ENCODE measurements at regions not wholly inside any gene's neighbourhood (a gene's known extent, or its start where the extent isn't known, plus 50 kb on each side); places are given as distances from the start of the nearest gene placed in this dataset.

DNA sequence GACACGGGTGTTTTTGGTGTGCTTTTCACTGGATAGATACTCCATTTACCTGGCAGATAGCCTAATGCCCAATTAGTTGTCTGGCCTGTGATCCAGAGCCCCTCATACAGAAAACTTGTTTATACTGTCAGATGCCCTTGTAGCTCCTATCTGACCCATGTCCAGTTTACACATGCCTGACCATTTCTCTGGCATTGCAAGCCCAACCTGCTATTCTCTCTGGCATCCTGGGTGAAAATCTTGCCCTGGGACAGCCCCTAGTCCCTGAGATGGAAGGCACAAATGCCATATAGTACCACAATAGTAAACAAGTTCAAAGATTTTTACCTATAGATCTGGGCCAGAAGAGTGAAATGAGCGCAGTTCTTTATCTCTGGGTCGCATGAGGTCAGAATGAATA lies 212.6 kb downstream of the ZBBX start:
- Histone ChIP-seq H3K79me2 (replicated peaks; ENCODE audit: insufficient read depth, low read length) (no peaks in the 10 kb centered on the region), H3K9ac (ENCODE audit: low read length) (no peak overlapping the region), H3K9me3 (ENCODE audit: low read length) (no peaks in the 10 kb centered on the region), H4K20me1 (ENCODE audit: insufficient read depth) (no peaks in the 10 kb centered on the region), H3K27me3 (ENCODE audit: insufficient read depth, low read depth, low read length) (no peaks in the 10 kb centered on the region), H3F3A (ENCODE audit: insufficient read depth, low read length, poor library complexity, severe bottlenecking) (peaks cover 7% of the 10 kb centered on the region), H3K4me3 (ENCODE audit: low read length) (no peak overlapping the region), H3K4me2 (ENCODE audit: low read length) (no peak overlapping the region), H3K9me2 (ENCODE audit: insufficient read depth, low read length) (no peaks in the 10 kb centered on the region), H2AFZ (ENCODE audit: low read depth, low read length) (no peak overlapping the region), H3K36me3 (ENCODE audit: insufficient read depth, low read length) (no peaks in the 10 kb centered on the region), H3K27ac (ENCODE audit: low read length) (no peak overlapping the region)
- TF ChIP-seq, protein P1, sequence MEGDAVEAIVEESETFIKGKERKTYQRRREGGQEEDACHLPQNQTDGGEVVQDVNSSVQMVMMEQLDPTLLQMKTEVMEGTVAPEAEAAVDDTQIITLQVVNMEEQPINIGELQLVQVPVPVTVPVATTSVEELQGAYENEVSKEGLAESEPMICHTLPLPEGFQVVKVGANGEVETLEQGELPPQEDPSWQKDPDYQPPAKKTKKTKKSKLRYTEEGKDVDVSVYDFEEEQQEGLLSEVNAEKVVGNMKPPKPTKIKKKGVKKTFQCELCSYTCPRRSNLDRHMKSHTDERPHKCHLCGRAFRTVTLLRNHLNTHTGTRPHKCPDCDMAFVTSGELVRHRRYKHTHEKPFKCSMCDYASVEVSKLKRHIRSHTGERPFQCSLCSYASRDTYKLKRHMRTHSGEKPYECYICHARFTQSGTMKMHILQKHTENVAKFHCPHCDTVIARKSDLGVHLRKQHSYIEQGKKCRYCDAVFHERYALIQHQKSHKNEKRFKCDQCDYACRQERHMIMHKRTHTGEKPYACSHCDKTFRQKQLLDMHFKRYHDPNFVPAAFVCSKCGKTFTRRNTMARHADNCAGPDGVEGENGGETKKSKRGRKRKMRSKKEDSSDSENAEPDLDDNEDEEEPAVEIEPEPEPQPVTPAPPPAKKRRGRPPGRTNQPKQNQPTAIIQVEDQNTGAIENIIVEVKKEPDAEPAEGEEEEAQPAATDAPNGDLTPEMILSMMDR (IDR thresholded peaks at IDR 0.05; ENCODE audit: poor library complexity, severe bottlenecking), result no peak
- TF ChIP-seq, protein P2, sequence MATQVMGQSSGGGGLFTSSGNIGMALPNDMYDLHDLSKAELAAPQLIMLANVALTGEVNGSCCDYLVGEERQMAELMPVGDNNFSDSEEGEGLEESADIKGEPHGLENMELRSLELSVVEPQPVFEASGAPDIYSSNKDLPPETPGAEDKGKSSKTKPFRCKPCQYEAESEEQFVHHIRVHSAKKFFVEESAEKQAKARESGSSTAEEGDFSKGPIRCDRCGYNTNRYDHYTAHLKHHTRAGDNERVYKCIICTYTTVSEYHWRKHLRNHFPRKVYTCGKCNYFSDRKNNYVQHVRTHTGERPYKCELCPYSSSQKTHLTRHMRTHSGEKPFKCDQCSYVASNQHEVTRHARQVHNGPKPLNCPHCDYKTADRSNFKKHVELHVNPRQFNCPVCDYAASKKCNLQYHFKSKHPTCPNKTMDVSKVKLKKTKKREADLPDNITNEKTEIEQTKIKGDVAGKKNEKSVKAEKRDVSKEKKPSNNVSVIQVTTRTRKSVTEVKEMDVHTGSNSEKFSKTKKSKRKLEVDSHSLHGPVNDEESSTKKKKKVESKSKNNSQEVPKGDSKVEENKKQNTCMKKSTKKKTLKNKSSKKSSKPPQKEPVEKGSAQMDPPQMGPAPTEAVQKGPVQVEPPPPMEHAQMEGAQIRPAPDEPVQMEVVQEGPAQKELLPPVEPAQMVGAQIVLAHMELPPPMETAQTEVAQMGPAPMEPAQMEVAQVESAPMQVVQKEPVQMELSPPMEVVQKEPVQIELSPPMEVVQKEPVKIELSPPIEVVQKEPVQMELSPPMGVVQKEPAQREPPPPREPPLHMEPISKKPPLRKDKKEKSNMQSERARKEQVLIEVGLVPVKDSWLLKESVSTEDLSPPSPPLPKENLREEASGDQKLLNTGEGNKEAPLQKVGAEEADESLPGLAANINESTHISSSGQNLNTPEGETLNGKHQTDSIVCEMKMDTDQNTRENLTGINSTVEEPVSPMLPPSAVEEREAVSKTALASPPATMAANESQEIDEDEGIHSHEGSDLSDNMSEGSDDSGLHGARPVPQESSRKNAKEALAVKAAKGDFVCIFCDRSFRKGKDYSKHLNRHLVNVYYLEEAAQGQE (IDR thresholded peaks at IDR 0.05; ENCODE audit: borderline replicate concordance), result no peak
- TF ChIP-seq SMC3 (conservative IDR thresholded peaks at IDR 0.05; ENCODE audit: poor library complexity) (no peak), RAD21 (conservative IDR thresholded peaks at IDR 0.05) (no peak), POLR2AphosphoS5 (IDR thresholded peaks at IDR 0.05) (no peak), EZH2 (IDR thresholded peaks at IDR 0.05; ENCODE audit: borderline replicate concordance, insufficient read depth, low read length, poor library complexity, severe bottlenecking) (no peak), EP300 (conservative IDR thresholded peaks at IDR 0.05; ENCODE audit: poor library complexity, severe bottlenecking) (no peak), TAF1 (IDR thresholded peaks at IDR 0.05; ENCODE audit: low read depth) (no peak), MXI1 (conservative IDR thresholded peaks at IDR 0.05; ENCODE audit: poor library complexity, severe bottlenecking) (no peak)

DNA sequence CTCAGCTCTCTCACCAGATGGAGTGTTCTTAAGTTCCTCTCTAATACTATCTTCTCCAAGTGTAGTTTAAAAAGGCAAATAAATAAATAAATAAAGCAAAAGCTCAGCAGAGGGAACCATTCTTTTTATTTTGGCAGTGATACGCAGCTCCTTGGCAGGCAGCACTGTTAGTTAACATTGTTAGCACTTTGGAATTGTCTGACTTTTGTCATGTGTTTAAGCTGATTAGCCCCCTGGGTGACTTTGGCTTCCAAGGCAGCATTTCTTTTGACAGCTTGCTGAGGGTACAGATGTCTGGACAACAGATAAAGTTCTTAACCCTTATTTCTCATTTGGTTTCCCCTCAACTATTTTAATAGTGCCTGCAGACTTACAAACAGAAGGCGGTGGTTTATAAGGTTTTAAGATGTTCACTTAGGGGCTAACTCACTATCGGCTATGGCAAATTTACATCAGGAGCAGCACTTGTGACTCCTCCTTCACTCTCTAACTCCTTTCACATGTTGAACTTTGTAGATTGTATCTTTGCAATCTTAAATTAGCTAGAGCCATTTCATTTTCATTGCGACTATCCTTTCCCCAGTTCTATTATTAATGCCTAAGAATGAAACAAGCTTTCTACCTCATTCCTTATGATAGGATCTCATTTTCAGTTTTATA lies 213.4 kb downstream of the ZBBX start:
- Histone ChIP-seq H3K27me3 (ENCODE audit: insufficient read depth, low read depth, low read length) (no peaks in the 10 kb centered on the region), H3K4me3 (ENCODE audit: low read length) (peak overlapping the region; percentile 12), H3F3A (ENCODE audit: insufficient read depth, low read length, poor library complexity, severe bottlenecking) (peaks cover 7% of the 10 kb centered on the region), H3K9me3 (ENCODE audit: low read length) (no peaks in the 10 kb centered on the region), H2AFZ (ENCODE audit: low read depth, low read length) (no peak overlapping the region), H3K4me2 (ENCODE audit: low read length) (no peak overlapping the region), H3K27ac (ENCODE audit: low read length) (peak overlapping the region; percentile 19), H3K9me2 (ENCODE audit: insufficient read depth, low read length) (no peaks in the 10 kb centered on the region), H3K36me3 (ENCODE audit: insufficient read depth, low read length) (no peaks in the 10 kb centered on the region), H4K20me1 (ENCODE audit: insufficient read depth) (no peaks in the 10 kb centered on the region), H3K9ac (ENCODE audit: low read length) (no peak overlapping the region), H3K79me2 (replicated peaks; ENCODE audit: insufficient read depth, low read length) (no peaks in the 10 kb centered on the region)
- no peak for TF ChIP-seq POLR2AphosphoS5 (IDR thresholded peaks at IDR 0.05)
- no peak for TF ChIP-seq TAF1 (IDR thresholded peaks at IDR 0.05; ENCODE audit: low read depth)
- TF ChIP-seq EP300 (conservative IDR thresholded peaks at IDR 0.05; ENCODE audit: poor library complexity, severe bottlenecking), result no peak
- TF ChIP-seq, protein P2 (IDR thresholded peaks at IDR 0.05; ENCODE audit: borderline replicate concordance), result no peak
- TF ChIP-seq SMC3 (conservative IDR thresholded peaks at IDR 0.05; ENCODE audit: poor library complexity), result no peak
- no peak for TF ChIP-seq EZH2 (IDR thresholded peaks at IDR 0.05; ENCODE audit: borderline replicate concordance, insufficient read depth, low read length, poor library complexity, severe bottlenecking)
- TF ChIP-seq MXI1 (conservative IDR thresholded peaks at IDR 0.05; ENCODE audit: poor library complexity, severe bottlenecking), result no peak
- TF ChIP-seq, protein P1 (IDR thresholded peaks at IDR 0.05; ENCODE audit: poor library complexity, severe bottlenecking), result no peak
- TF ChIP-seq RAD21 (conservative IDR thresholded peaks at IDR 0.05), result no peak

Data from neural cell (in vitro differentiated cells).